ENCODE measurements at regions not wholly inside any gene's neighbourhood (a gene's known extent, or its start where the extent isn't known, plus 50 kb on each side); places are given as distances from the start of the nearest gene placed in this dataset.
A peak's percentile ranks its signal among the peaks of the same experiment; 100 is the strongest.

DNA sequence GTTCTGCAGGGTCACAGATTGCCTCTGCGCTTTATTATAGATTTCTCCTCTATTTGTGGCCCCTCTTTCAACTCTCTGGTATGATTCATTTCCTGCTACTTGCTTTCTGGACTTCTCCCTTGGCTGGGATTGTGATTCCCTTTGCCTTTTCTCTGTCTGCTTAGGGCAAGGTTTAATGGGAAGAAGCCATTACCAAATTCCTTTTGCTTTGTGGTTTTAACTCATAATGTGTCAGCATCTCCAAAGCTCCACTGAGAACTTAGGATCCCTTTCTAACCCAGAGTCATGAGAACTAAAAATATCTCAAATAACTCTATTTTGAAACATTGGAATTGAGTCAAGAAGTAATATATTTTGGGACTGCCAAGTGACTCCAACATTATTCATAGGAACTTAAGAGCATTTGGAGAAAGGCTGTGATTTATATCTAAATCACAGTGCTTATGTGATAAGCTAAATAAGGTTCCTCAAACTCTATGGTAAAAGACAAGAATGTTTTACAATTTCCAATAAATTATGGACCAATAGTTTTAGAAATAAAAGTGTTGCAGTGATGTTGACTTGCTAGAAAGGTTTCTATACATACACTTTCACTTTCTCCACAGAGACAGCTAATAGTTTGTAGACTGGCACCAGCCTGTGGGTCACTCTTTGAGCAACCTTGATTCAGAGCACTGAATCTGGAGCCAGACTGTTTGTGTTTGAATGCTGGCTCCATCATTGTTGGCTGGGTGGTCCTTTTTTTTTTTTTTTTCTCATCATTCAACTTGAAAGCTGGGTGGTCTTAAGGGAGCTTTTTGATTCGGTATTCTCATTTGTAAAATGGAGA is 93.9 kb downstream of the DACT1 start:
- Mint-ChIP-seq H3K4me3 (no peak overlapping the region), H3K27me3 (peaks cover 13% of the 10 kb centered on the region), H3K36me3 (ENCODE audit: low read depth) (no peaks in the 10 kb centered on the region), H3K9me3 (ENCODE audit: low read depth) (no peaks in the 10 kb centered on the region), H3K27ac (no peak overlapping the region), H3K4me1 (peaks cover 38% of the 10 kb centered on the region)
- intact Hi-C loops (cut with DNase I, micrococcal nuclease) = no loop called here
- POLR2A ChIA-PET = interaction anchor here (1.4 kb wide), 1 partner anchor 14 kb away, joined by 5 read pairs; no protein-coding TSS in a partner anchor
- ATAC-seq (no peak), DNase-seq (no peak)
- CTCF ChIA-PET = interaction anchor here (0.6 to 1.1 kb wide), 3 partner anchors 37 to 155 kb away, joined by 3 read pairs; no protein-coding TSS in a partner anchor

DNA sequence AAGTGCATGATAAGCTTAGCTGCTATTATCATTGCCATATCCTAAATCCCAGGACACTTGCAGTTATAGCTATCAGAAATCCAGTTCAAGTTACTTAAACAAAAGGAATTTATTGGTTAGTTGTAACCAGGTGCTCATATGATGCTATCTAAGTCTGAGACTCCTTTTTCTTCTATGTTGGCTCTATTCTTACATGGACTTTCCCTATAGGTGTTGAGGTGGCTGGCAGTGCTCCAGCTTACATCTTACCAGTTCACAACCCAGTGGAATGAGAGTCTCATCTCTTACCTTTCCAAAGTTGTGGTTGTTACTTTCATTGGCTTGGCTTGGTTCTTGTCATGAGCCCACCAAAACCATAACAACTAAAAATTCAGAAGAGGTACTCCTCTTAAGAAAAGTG is 94.6 kb downstream of the DACT1 start:
- Mint-ChIP-seq H3K4me3 (no peak overlapping the region), H3K27me3 (peaks cover 13% of the 10 kb centered on the region), H3K27ac (peak overlapping the region; percentile 64), H3K4me1 (peaks cover 39% of the 10 kb centered on the region), H3K9me3 (ENCODE audit: low read depth) (no peaks in the 10 kb centered on the region), H3K36me3 (ENCODE audit: low read depth) (no peaks in the 10 kb centered on the region)
- ATAC-seq (peak; percentile 48), DNase-seq (peak; percentile 57)
- intact Hi-C loops (cut with DNase I, micrococcal nuclease) = no loop called here
- CTCF ChIA-PET = interaction anchor here (0.6 to 1.1 kb wide), 3 partner anchors 37 to 154 kb away, joined by 3 read pairs; no protein-coding TSS in a partner anchor
- POLR2A ChIA-PET = interaction anchor here (1.4 kb wide), 1 partner anchor 15 kb away, joined by 5 read pairs; no protein-coding TSS in a partner anchor

DNA sequence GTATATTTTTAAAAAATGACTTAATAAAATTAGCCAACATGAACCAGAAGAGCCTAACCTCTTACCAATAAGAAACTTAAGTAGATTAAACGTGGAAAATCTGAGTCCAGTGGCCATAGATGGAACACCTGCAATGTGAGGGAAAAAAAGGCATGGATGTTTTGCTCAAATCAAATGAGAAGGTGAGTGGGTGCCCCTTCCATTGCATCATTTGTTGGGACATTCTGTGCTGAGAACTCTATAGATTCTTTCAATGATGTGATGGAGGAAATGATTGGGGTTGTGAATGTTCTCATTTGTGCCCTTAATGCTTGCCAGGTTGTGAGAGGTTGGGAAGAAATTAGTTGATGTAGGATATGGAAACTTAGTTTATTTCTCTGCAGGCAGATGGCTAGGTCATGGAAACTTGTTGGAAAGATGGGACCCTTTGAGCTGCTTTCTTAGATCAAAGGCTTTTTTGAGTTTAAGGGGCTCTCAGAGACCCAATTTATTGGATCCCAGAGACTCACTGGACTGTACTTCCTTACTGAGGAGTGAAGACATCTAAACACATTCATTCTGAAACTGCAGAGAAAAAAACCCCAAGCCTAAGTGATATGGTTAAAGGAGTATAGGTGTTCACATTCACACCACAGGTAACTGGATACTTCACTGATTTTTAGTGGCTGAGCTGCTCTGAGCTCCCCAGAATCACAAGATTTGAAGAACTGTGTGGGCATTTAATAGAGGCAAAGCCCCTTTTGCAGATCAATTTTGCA is 95.9 kb downstream of the DACT1 start:
- no peaks in the 10 kb centered on the region for H3K9me3 Mint-ChIP-seq (ENCODE audit: low read depth)
- intact Hi-C loops (cut with DNase I, micrococcal nuclease) = loop anchor here in 1 of 2 experiments (1.0 kb wide), 1 partner anchor 16 kb away; no protein-coding TSS in a partner anchor

DNA sequence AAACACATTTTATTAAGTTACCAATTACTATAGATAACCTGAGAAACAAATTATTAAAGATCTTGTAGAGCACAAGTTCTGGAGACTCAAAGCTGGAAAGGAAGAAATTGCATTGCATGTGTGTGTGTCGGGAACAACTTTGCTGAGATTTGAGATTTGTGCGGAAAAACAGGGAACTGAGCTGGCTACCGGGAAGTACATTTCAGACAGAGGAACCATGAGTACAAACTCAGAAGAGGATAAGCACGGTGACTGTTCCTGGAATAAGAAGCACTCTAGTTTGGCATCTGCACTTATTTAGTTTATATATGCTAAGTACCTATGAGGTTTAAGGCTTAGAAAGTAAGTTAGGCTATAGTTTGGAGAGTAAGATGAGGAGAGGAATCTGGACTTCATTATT is 97.8 kb downstream of the DACT1 start:
- Mint-ChIP-seq H3K27ac (no peak overlapping the region), H3K27me3 (peaks cover 15% of the 10 kb centered on the region), H3K36me3 (ENCODE audit: low read depth) (no peaks in the 10 kb centered on the region), H3K9me3 (ENCODE audit: low read depth) (no peaks in the 10 kb centered on the region), H3K4me3 (no peak overlapping the region), H3K4me1 (peaks cover 41% of the 10 kb centered on the region)
- POLR2A ChIA-PET = no interaction called here
- CTCF ChIA-PET = interaction anchor here (1.1 kb wide), 1 partner anchor 91 kb away, joined by 3 read pairs; no protein-coding TSS in a partner anchor
- no peak for DNase-seq
- intact Hi-C loops (cut with DNase I, micrococcal nuclease) = no loop called here
- ATAC-seq = no peak

More for the DNA sequence above, 95.9 kb downstream of the DACT1 start:
- DNase-seq = peak; percentile 52
- Mint-ChIP-seq H3K36me3 (ENCODE audit: low read depth) (no peaks in the 10 kb centered on the region), H3K27me3 (peaks cover 13% of the 10 kb centered on the region), H3K4me3 (no peak overlapping the region), H3K27ac (peak overlapping the region; percentile 65), H3K4me1 (peaks cover 41% of the 10 kb centered on the region)
- peak; percentile 60 for ATAC-seq
- ChIA-PET CTCF (interaction anchor here (1.3 kb wide), 1 partner anchor 10 kb away, joined by 3 read pairs; no protein-coding TSS in a partner anchor), POLR2A (no interaction called here)

DNA sequence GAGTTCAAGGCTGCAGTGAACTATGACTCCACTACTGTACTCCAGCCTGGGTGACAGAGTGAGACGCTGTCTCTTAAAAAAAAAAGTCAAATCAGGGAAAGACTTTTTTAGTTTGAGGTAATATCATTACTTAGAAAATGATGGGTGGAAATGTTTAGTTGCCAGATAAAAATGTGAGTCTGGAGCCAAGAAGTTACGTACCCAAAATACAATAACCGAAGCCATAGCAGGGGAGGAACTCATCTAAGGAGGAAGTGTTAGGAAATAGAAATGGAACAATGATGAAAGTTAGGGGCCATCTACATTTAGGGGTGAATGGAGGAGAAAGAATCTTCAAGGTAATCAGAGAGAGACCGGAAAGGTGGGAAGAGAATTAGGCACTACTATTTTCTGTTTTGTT is 98.8 kb downstream of the DACT1 start:
- no peak overlapping the region for H3K27ac Mint-ChIP-seq
- no peak for ATAC-seq
- POLR2A ChIA-PET = no interaction called here

DNA sequence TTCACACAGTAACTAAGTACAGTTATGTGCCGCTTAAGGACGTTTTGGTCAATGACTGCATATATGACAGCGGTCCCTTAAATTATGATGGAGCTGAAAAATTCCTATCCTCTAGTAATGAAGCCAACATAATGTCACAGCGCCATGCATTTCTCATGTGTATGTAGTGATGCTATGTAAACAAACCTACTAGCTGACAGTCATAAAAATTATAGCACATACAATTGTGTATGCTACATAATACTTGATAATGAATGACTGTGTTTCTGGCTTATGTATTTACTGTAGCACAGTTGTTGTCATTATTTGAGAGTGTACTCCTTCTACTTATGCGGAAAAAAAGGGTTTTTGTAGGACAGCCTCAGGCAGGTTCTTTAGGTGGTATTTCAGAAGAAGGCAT is 99.7 kb downstream of the DACT1 start:
- H3K36me3 Mint-ChIP-seq (ENCODE audit: low read depth) = no peaks in the 10 kb centered on the region
- H3K4me3 Mint-ChIP-seq = no peak overlapping the region
- H3K9me3 Mint-ChIP-seq (ENCODE audit: low read depth) = no peaks in the 10 kb centered on the region
- peaks cover 32% of the 10 kb centered on the region for H3K4me1 Mint-ChIP-seq
- ChIA-PET CTCF (interaction anchor here (1.1 to 1.6 kb wide), 2 partner anchors 73 to 236 kb away, joined by 3 to 4 read pairs; no protein-coding TSS in a partner anchor), POLR2A (no interaction called here)
- DNase-seq (no peak), ATAC-seq (no peak)
- intact Hi-C loops (cut with DNase I, micrococcal nuclease) = no loop called here
- no peak overlapping the region for H3K27ac Mint-ChIP-seq
- peaks cover 17% of the 10 kb centered on the region for H3K27me3 Mint-ChIP-seq

More for the DNA sequence above, 98.8 kb downstream of the DACT1 start:
- Mint-ChIP-seq H3K27me3 (peaks cover 15% of the 10 kb centered on the region), H3K4me1 (peaks cover 38% of the 10 kb centered on the region), H3K4me3 (no peak overlapping the region), H3K9me3 (ENCODE audit: low read depth) (no peaks in the 10 kb centered on the region), H3K36me3 (ENCODE audit: low read depth) (no peaks in the 10 kb centered on the region)
- CTCF ChIA-PET = no interaction called here
- intact Hi-C loops (cut with DNase I, micrococcal nuclease) = no loop called here
- no peak for DNase-seq

DNA sequence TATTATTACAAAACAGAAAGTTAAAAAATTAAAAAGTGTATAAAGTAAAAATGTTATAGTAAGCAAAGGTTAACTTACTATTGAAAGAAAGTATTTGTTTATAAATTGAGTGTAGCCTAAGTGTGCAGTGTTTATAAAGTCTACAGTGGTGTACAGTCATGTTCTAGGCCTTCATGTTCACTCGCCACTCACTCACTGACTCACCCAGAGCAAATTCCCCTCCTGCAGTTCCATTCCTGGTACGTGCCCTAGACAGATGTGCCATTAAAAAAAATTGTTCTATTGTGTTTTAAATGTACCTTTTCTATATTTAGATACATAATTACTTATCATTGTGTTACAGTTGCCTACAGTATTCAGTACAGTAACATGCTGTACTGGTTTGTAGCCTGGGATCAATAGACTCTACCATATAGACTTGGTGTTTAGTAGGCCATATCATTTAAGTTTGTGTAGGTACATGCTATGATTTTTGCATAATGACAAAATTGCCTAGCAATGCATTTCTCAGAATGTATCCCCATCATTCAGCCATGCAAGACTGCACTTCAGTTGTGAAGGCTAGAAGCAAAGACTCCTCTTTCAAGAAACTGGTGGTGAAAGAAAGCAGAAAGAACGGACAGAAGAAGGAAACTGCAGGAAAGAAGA is 100.6 kb downstream of the DACT1 start:
- ChIA-PET POLR2A (no interaction called here), CTCF (interaction anchor here (1.1 to 1.6 kb wide), 2 partner anchors 73 to 237 kb away, joined by 3 to 4 read pairs; no protein-coding TSS in a partner anchor)
- Mint-ChIP-seq H3K27ac (no peak overlapping the region), H3K27me3 (peaks cover 17% of the 10 kb centered on the region), H3K4me3 (no peak overlapping the region), H3K9me3 (ENCODE audit: low read depth) (no peaks in the 10 kb centered on the region), H3K4me1 (peaks cover 24% of the 10 kb centered on the region), H3K36me3 (ENCODE audit: low read depth) (no peaks in the 10 kb centered on the region)
- intact Hi-C loops (cut with DNase I, micrococcal nuclease) = no loop called here
- DNase-seq = peak; percentile 27
- no peak for ATAC-seq

DNA sequence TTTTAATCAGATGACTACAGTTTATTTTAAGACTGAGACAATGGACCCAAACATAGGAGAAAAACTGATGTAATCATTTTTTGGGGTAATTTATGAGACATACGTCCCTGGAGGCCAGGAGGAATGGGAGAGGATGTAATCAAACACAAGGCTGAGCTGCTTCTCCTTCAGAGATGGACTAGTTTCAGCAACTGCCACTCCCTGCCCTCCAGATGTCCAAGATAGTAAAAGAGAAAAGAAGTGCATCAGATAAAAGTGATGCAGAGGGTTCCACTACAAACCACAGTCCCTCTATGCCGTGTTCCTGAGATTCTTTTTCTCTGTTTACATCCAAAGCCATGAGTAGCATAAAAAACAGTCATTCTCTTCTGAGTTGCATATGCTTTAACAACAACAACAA is 101.1 kb downstream of the DACT1 start:
- no peak overlapping the region for H3K4me3 Mint-ChIP-seq
- no peaks in the 10 kb centered on the region for H3K36me3 Mint-ChIP-seq (ENCODE audit: low read depth)
- ChIA-PET CTCF (no interaction called here), POLR2A (no interaction called here)
- H3K27ac Mint-ChIP-seq = no peak overlapping the region
- H3K27me3 Mint-ChIP-seq = peaks cover 14% of the 10 kb centered on the region
- no peaks in the 10 kb centered on the region for H3K9me3 Mint-ChIP-seq (ENCODE audit: low read depth)
- peaks cover 19% of the 10 kb centered on the region for H3K4me1 Mint-ChIP-seq
- intact Hi-C loops (cut with DNase I, micrococcal nuclease) = no loop called here
- no peak for DNase-seq
- no peak for ATAC-seq

DNA sequence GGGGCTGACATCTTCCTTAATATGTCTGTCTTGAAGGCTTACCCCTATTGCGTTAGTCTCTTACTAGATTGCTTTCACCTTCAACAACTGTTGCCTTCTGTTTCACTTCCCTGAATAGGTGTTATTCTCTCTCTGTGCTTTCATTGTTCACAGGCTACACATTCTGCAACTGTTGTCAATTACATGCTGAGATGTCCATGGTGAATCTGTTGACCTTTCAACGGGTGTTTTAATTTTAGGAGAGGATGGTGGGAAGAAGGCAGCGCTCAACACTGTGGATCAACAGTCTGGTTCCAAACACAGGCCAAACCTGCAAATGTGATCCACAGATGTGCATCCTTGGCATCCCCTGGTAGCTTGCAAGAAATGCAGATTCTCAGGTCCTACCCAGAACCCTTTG is 101.9 kb downstream of the DACT1 start:
- DNase-seq (no peak), ATAC-seq (no peak)
- Mint-ChIP-seq H3K9me3 (ENCODE audit: low read depth) (no peaks in the 10 kb centered on the region), H3K27ac (no peak overlapping the region), H3K4me3 (no peak overlapping the region), H3K36me3 (ENCODE audit: low read depth) (no peaks in the 10 kb centered on the region), H3K27me3 (peaks cover 14% of the 10 kb centered on the region), H3K4me1 (peaks cover 18% of the 10 kb centered on the region)
- ChIA-PET POLR2A (no interaction called here), CTCF (no interaction called here)
- intact Hi-C loops (cut with DNase I, micrococcal nuclease) = no loop called here

DNA sequence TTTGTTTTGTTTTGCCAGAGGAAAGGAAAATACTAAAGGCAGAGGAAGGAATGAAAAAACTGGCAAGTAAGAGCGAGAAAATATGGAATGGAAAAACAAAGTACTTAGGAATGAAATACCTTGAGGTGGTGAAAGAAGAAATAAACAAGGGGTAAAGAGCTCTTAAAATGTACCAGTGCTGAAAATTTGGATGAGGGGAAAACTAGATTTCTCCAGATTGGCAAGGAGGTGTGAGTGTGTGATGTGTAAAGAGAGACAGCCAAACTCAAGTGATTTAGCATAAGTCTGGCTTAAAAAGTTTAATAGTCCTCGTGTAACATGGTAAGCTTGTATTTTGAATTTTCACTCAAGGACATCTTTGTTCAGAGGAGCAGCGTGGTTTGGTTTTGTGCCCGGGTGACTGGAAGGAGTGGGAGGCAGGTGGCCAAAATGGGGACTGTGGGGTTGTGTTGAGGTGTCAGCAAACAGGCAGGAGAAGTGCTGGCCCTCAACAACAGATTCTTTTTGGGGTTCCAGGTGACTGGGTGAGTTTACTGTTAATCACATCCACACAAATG is 102.7 kb downstream of the DACT1 start:
- POLR2A ChIA-PET = no interaction called here
- H3K27me3 Mint-ChIP-seq = peaks cover 13% of the 10 kb centered on the region
- H3K27ac Mint-ChIP-seq = no peak overlapping the region
- intact Hi-C loops (cut with DNase I, micrococcal nuclease) = no loop called here
- no peaks in the 10 kb centered on the region for H3K9me3 Mint-ChIP-seq (ENCODE audit: low read depth)
- ATAC-seq (no peak), DNase-seq (no peak)
- H3K4me3 Mint-ChIP-seq = no peak overlapping the region
- H3K36me3 Mint-ChIP-seq (ENCODE audit: low read depth) = no peaks in the 10 kb centered on the region
- H3K4me1 Mint-ChIP-seq = peaks cover 10% of the 10 kb centered on the region
- CTCF ChIA-PET = no interaction called here

DNA sequence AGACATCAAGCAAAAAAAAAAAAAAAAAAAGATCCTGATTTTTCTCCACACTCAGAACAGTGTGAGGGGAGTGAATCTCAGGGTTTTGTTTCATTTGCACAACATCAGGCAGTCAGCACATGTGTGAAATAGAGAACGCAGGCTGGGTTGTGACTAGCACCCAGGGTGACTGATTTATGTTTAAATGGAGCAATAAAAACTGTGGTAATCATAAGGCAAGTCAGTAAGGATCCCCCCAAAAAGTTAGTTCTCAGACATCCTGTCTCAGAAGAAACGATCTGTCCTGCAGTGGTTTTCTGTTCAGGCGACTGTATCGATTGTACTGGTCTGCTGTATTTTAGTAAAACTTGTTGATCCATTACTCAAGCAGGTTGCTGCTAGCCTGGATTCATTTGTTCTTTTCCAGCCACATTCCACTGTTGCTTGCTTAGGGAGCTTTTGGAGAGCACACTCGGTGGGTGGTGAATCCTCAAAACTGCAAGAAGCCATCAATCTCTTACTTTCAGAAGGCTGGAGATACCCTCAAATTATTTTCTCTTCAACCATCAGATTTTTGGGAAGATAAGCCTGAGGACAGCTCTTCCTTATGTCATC is 107.1 kb downstream of the DACT1 start:
- no peak overlapping the region for H3K4me3 Mint-ChIP-seq
- no peaks in the 10 kb centered on the region for H3K36me3 Mint-ChIP-seq (ENCODE audit: low read depth)
- ChIA-PET POLR2A (no interaction called here), CTCF (interaction anchor here (0.7 kb wide), 1 partner anchor 96 kb away, joined by 4 read pairs; no protein-coding TSS in a partner anchor)
- H3K27me3 Mint-ChIP-seq = peaks cover 7% of the 10 kb centered on the region
- no peak overlapping the region for H3K27ac Mint-ChIP-seq
- H3K9me3 Mint-ChIP-seq (ENCODE audit: low read depth) = no peaks in the 10 kb centered on the region
- DNase-seq (no peak), ATAC-seq (no peak)
- H3K4me1 Mint-ChIP-seq = peaks cover 9% of the 10 kb centered on the region
- intact Hi-C loops (cut with DNase I, micrococcal nuclease) = no loop called here
